Skeletal muscle cell (primary cell): ENCODE measurements at regions not wholly inside any gene's neighbourhood (a gene's known extent, or its start where the extent isn't known, plus 50 kb on each side); places are given as distances from the start of the nearest gene placed in this dataset.

Source experiments
- DNase-seq: peaks from one replicate; pipeline ENCODE4 v3.0.0-alpha.2; 2010; ENCODE audit warnings: low read depth
- H3K4me3 ChIP-seq: 2 replicates; pipeline ENCODE4 v1.5.1; 2011; ENCODE audit warnings: low read depth, mild to moderate bottlenecking, control low read depth, low read length, moderate library complexity

- DNase-seq, result peak; percentile 53
- no peak overlapping the region for H3K4me3 ChIP-seq
Measured at GRCh38 chr6:73923905-73924485, 228.0 kb downstream of the CD109 start.

GRCh38 chr6:73903155-73903554 lies 207.2 kb downstream of the CD109 start:
- no peak for DNase-seq
- H3K4me3 ChIP-seq, result no peak overlapping the region

- DNase-seq, result no peak
Measured at GRCh38 chr6:73901986-73902385, 206.0 kb downstream of the CD109 start.

GRCh38 chr6:73901311-73901710 lies 205.3 kb downstream of the CD109 start:
- no peak overlapping the region for H3K4me3 ChIP-seq
- DNase-seq, result no peak

More at GRCh38 chr6:73901986-73902385, 206.0 kb downstream of the CD109 start:
- no peak overlapping the region for H3K4me3 ChIP-seq

GRCh38 chr6:73898599-73898998 lies 202.6 kb downstream of the CD109 start:
- no peak for DNase-seq
- no peak overlapping the region for H3K4me3 ChIP-seq

GRCh38 chr6:73893696-73894095 lies 197.7 kb downstream of the CD109 start:
- DNase-seq, result no peak

GRCh38 chr6:73888050-73888449 lies 192.0 kb downstream of the CD109 start:
- no peak overlapping the region for H3K4me3 ChIP-seq
- DNase-seq, result no peak

More at GRCh38 chr6:73893696-73894095, 197.7 kb downstream of the CD109 start:
- H3K4me3 ChIP-seq, result no peak overlapping the region

GRCh38 chr6:73885393-73885792 lies 189.4 kb downstream of the CD109 start:
- DNase-seq, result no peak
- no peak overlapping the region for H3K4me3 ChIP-seq

GRCh38 chr6:73884540-73884939 lies 188.5 kb downstream of the CD109 start:
- DNase-seq, result no peak
- H3K4me3 ChIP-seq, result no peak overlapping the region

GRCh38 chr6:73879501-73880293 lies 183.7 kb downstream of the CD109 start:
- no peak for DNase-seq
- H3K4me3 ChIP-seq, result no peak overlapping the region

- DNase-seq, result no peak
- no peak overlapping the region for H3K4me3 ChIP-seq
Measured at GRCh38 chr6:73878403-73878802, 182.4 kb downstream of the CD109 start.
